ENCODE measurements at regions not wholly inside any gene's neighbourhood (a gene's known extent, or its start where the extent isn't known, plus 50 kb on each side); places are given as distances from the start of the nearest gene placed in this dataset.
"Not testable (repeated sequence)": the region's sequence is repeated elsewhere in the genome, so short reads cannot be mapped to it uniquely, and the experiment has no call there.

DNA sequence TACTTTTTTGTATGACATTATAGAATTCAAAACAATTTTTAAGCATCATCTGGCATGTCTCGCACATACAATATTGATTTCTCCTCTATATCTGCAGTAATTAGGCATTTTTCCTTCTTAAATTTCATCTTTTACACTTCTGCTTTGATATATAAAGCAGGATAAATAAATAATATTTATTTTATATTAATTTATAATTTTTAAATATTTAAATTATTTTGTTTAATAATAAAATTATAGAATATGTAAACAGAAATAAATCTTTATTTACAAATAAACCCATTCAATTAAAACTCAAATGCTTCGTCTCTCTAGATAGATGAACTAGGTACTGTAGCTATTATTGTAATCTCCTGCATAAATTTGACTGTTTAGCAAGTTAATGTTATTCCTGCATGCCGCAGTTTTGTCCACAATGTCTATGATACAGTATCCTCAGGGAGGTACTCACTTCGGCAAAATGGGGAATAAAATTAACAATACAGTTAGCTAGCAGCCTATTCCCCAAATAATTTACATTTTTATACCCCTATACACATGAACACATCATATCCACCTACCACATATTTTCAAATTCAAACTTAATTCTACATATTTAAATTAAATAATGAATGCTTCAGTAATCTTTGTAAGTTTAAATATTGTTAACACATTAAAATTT, 473.6 kb upstream of the SLC10A2 start:
- no peak for DNase-seq (ENCODE audit: low read depth in 1 of 2, low spot score in 1 of 2)

DNA sequence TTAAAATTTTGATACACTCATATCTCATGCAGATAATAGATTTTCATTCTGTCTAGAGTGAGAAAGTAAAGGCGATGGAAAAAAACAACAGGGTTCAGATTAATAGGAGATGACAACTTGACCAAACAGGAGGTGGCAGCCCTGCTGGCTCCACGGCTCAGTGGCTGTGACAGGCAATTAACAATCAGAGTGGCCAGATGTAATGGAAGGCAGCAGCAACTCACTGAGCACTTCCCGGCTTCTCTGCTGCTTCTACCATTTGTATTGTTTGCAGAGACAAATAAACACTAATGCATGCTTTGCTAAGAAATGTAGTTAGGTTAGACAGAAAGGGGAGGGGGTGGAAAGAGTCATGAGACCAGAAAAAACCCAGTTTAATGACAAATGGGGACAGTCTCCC, 473.0 kb upstream of the SLC10A2 start:
- DNase-seq (ENCODE audit: low read depth in 1 of 2, low spot score in 1 of 2): no peak

DNA sequence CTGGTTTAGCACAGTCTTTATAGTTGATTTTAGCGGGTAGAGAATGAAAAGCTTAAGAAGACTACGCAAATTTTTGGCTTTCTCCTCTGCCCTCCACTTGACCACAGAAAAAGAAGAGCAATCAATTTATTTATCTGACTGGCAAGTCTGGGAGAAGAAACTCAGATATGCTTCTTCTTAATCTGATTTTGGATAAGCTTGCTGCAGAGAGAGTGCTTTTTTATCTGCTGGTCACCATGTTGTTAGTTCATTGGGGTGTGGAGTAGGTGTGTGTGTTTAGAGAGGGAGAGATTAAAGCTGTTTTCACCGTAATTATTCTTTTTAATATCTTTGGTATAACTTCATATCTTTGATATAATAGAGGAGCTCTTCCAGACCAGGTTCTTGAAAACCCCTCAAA, 471.4 kb upstream of the SLC10A2 start:
- DNase-seq (ENCODE audit: low read depth in 1 of 2, low spot score in 1 of 2): no peak

DNA sequence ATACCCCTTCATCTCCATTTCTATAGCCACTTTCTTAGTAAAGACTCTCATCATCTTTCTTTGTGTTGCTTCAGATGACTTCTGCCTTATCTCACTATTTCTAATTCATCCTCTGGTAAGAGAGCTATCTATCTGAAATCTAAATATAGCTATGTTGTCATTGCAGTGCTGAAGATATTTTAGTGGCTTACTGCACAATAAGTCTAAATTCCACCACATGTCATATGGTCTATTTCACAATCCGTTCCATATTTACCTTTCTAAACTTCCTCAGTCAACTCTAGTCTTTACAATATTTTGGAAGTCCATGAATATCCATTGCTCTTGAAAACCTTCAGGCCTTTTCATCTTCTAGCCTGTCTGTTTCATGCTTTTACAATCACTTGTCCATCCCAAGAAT, 465.1 kb upstream of the SLC10A2 start:
- DNase-seq (ENCODE audit: low read depth in 1 of 2, low spot score in 1 of 2): no peak

DNA sequence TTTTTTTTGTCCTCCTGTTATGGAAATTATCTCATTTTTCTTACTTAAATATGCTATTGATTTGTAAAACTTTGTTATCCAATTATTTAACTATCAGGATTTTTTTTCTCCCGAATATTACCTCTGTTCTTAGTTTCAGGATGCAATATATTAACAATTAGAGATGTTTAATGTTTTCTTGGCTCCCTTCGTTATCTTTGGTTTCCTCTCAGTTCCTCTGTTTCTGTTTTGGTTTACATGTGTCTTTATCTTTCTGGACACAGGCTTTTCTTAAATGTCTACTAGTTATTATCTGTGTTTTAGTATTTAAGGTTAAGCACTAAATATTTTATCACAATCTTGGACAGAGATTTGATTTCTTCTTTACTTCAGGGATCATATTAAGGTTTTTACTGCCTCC, 462.2 kb upstream of the SLC10A2 start:
- no peak for DNase-seq (ENCODE audit: low read depth in 1 of 2, low spot score in 1 of 2)

- DNase-seq (ENCODE audit: low read depth in 1 of 2, low spot score in 1 of 2): no peak
Observed at GRCh38 chr13:103525530-103525929, 459.3 kb upstream of the SLC10A2 start.

DNA sequence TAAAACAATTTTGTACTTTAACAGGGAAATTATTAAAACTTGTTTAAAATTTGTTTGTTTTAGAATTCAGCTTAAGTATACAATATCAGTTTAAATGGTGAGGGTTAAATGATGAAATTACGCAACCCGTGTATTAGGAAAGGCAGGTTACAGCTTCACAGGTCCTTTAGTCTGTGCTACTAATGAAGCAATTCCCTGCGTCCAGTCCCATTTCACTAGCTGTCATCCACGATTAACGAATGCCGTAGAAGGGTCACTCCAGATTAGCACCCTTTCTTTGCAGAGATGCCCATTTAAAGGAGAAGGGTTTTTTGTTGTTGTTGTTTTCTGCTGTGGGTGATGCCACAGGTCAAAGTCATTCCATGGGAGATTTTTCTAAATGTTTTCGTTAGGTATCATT, 457.6 kb upstream of the SLC10A2 start:
- DNase-seq (ENCODE audit: low read depth in 1 of 2, low spot score in 1 of 2): no peak

DNA sequence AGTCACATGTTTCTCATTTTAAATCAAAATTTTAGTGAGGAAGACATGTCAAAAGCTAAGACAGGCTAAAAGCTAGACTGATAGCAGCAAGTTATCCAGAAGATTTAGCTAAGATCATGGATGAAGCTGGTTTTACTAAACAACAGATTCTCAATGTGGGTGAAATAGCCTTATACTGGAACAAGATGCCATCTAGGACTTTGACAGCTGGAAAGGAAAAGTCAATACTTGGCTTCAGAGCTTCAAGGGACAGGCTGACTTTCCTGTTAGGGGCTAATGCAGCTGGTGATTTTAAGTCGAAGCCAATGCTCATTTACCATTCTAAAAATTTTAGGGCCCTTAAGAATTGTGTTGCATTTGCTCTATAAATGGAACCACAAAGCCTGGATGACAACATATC, 455.3 kb upstream of the SLC10A2 start:
- no peak for DNase-seq (ENCODE audit: low read depth in 1 of 2, low spot score in 1 of 2)

DNA sequence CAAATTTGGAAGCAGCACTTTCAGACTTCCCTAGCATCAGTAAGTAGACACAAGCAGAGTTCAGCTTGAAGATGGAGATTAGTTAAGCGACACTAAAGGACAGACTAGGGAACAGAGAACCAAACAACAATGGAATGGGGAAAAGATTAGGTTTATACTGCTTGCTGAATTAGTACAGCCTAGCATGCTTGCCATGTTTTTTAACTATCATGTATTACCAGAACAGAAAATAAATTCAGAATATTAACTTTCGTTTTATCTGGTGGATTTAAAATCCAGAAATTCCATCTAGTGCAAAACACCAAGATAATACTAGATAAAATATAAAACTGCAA, 451.5 kb upstream of the SLC10A2 start:
- DNase-seq (ENCODE audit: low read depth in 1 of 2, low spot score in 1 of 2): no peak

DNA sequence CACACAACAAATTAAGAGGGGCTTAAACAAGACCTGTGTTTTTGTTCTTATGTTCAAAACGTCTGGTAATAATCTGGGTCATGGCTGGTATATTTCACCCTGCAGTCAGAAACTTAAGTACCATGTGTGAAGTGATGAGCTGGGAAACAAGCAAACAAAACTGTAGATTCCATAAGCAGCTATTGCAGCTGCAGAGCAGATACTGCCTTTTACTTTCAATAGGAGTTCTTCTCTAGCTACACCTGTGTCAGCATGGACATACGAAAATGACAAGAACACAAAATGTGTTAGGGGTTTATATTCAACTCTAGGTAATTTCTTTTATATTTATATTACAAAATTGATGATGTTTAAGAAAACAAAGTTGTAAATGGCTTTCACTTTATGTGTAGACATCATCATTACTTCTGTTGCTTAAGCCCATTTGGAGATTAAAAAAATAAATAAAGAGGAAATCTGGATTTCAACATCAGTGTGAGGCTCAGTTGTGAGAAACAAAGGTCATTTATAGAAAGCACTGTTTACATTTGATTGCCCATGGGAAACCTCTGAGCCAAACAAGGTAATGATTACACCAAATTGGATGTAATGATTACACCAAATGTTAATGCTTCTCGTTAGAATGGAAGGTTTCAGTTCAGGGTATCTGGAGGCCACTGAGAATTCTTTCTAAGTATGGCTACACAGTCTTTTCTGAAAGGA, 451.0 kb upstream of the SLC10A2 start:
- DNase-seq (ENCODE audit: low read depth in 1 of 2, low spot score in 1 of 2): no peak

- DNase-seq (ENCODE audit: low read depth in 1 of 2, low spot score in 1 of 2): no peak
Observed at GRCh38 chr13:103516015-103516795, 450.0 kb upstream of the SLC10A2 start.

DNA sequence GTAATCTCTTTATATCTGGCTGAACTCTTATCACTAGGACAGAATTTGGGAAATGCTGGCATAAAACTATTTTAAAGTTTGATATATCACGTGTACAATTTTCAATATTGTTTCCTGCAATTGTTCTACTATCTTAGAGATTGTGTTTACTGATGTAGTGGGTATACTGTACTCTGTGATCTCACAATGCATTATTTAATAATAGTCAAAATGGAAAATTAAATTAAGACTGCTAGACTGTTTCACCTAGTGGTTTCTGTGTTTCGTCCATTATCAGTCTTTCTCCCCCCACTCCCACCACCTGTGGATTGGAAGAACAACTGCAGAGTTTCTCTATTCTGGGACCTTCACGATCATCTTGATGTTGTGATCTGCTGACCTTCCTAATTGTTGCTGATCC, 449.2 kb upstream of the SLC10A2 start:
- no peak for DNase-seq (ENCODE audit: low read depth in 1 of 2, low spot score in 1 of 2)

GRCh38 chr13:103514619-103515018, 448.4 kb upstream of the SLC10A2 start:
- no peak for DNase-seq (ENCODE audit: low read depth in 1 of 2, low spot score in 1 of 2)

- DNase-seq (ENCODE audit: low read depth in 1 of 2, low spot score in 1 of 2): no peak
Observed at GRCh38 chr13:103514188-103514587, 448.0 kb upstream of the SLC10A2 start.

DNA sequence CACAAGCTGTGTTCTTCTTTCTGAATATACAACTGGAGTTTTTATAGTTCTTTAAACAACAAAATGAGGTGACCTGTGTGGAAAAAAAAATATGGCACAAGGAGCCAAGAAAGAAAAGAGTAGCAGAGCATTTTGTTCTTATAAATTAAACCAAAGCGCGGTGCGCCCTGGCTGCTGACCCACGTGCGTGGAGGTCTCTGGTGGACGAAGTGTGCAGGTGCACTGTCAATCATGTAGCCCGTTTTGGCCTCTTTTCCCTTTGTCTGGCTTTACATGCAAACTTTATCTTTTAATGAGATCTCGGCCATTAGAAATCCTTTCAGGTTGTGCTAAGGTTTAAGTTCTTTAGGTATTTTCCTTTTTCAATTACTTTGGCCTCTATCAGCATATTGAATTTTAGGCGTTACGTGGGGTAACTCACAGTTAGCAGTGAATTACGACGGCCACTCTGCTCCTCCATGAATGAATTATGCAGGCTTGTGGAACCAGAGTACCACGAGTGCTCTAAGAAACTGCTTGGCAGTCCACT, 443.9 kb upstream of the SLC10A2 start:
- DNase-seq (ENCODE audit: low read depth in 1 of 2, low spot score in 1 of 2): no peak

GRCh38 chr13:103497404-103497803, 431.2 kb upstream of the SLC10A2 start:
- no peak for DNase-seq (ENCODE audit: low read depth in 1 of 2, low spot score in 1 of 2)

DNA sequence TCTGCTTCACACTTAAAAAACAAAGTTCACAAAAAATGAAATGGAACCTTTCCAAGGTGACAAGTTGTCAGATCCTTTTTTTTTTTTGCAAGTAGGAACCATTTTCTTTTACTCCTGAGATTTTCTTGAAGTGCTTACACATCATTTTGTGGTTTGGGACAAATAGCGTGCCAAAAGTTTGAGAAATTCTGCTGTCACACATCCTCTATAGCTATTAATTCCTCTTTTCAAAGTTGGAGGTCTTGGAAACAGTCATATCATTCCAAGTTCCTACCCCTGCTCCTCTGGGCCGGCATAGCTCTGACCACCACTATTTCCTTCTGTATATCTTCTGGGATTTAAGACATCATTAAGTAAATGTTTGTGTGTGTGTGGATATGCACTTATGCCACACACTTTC, 421.6 kb upstream of the SLC10A2 start:
- DNase-seq (ENCODE audit: low read depth in 1 of 2, low spot score in 1 of 2): no peak

- DNase-seq (ENCODE audit: low read depth in 1 of 2, low spot score in 1 of 2): no peak
Observed at GRCh38 chr13:103473081-103473480, 406.9 kb upstream of the SLC10A2 start.

GRCh38 chr13:103471896-103472295, 405.7 kb upstream of the SLC10A2 start:
- no peak for DNase-seq (ENCODE audit: low read depth in 1 of 2, low spot score in 1 of 2)

DNA sequence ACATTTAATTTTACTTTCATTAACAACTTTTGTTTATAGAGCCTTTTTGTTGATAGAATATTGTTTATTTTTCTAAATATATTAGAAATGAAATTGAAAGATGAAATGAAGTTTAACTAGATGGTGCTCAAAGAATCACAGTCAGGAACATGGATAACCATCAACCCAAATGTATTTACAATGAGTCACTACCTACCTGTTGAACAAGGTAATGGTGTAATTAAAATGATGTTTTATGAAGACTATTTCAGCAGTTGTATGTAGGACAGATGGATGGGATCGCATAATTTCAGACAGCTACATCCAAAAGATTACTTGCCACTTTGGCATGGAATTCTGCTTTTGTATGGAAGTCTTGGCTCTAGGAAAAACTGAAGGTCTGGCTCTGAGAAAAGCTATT, 403.6 kb upstream of the SLC10A2 start:
- no peak for DNase-seq (ENCODE audit: low read depth in 1 of 2, low spot score in 1 of 2)

GRCh38 chr13:103466761-103467160, 400.5 kb upstream of the SLC10A2 start:
- DNase-seq (ENCODE audit: low read depth in 1 of 2, low spot score in 1 of 2): no peak

DNA sequence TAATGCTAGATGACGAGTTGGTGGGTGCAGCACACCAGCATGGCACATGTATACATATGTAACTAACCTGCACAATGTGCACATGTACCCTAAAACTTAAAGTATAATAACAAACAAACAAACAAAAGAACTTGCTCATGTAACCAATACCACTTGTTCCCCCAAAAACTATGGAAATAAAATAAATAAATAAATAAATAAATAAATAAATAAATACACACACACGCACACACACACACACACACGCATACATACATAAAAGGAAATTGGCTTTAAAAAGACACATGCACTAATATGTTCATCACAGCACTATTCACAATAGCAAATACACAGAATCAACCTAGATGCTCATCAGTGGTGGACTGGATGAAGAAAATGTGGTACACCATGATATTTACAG, 394.0 kb upstream of the SLC10A2 start:
- not testable (repeated sequence) for DNase-seq (ENCODE audit: low read depth in 1 of 2, low spot score in 1 of 2)
